ENCODE measurements at regions not wholly inside any gene's neighbourhood (a gene's known extent, or its start where the extent isn't known, plus 50 kb on each side); places are given as distances from the start of the nearest gene placed in this dataset.

GRCh38 chr14:65210118-65210821, 108.0 kb upstream of the MAX start:
- Histone ChIP-seq H3F3A (replicated peaks; ENCODE audit: low read depth) (no peaks in the 10 kb centered on the region), H3K27ac (ENCODE audit: low read depth) (no peak overlapping the region), H3K4me2 (no peak overlapping the region), H3K4me3 (no peak overlapping the region), H3K9me2 (ENCODE audit: insufficient read depth) (no peaks in the 10 kb centered on the region), H4K20me1 (replicated peaks; ENCODE audit: insufficient read depth) (no peaks in the 10 kb centered on the region), H3K79me2 (replicated peaks; ENCODE audit: insufficient read depth) (no peaks in the 10 kb centered on the region), H3K36me3 (ENCODE audit: insufficient read depth) (no peaks in the 10 kb centered on the region), H3K4me1 (ENCODE audit: insufficient read depth) (peaks cover 3% of the 10 kb centered on the region; the same call in 1 of the 2 replicates), H3K27me3 (ENCODE audit: insufficient read depth) (no peaks in the 10 kb centered on the region), H2AFZ (no peak overlapping the region)
- DNase-seq (ENCODE audit: low spot score) = no peak
- TF ChIP-seq POLR2AphosphoS5 (IDR thresholded peaks at IDR 0.05; ENCODE audit: low read depth) (no peak), STAT1 (IDR thresholded peaks at IDR 0.05; ENCODE audit: unreplicated experiment) (no peak), ZNF114 (CRISPR knock-in tag; IDR thresholded peaks at IDR 0.05) (no peak), JUNB (IDR thresholded peaks at IDR 0.05; ENCODE audit: unreplicated experiment) (no peak), ETS1 (IDR thresholded peaks at IDR 0.05) (no peak), CREB1 (CRISPR knock-in tag; IDR thresholded peaks at IDR 0.05; ENCODE audit: low read depth) (no peak), NANOG (IDR thresholded peaks at IDR 0.05; ENCODE audit: borderline replicate concordance) (no peak), CTCF (conservative IDR thresholded peaks at IDR 0.05; ENCODE audit: low read depth in 2 of 2) (no peak), EZH2phosphoT487 (IDR thresholded peaks at IDR 0.05; ENCODE audit: unreplicated experiment) (no peak), REST (IDR thresholded peaks at IDR 0.05; ENCODE audit: unreplicated experiment) (no peak)
- H3K4me3 Mint-ChIP-seq = no peak overlapping the region
- peaks cover 3% of the 10 kb centered on the region; the same call in 2 of the 3 replicates for H3K36me3 Mint-ChIP-seq (ENCODE audit: low read depth)
- no peak for ATAC-seq
- no peak overlapping the region for H3K27ac Mint-ChIP-seq
- H3K4me1 Mint-ChIP-seq = peaks cover 9% of the 10 kb centered on the region
- H3K27me3 Mint-ChIP-seq (ENCODE audit: insufficient read depth, low read depth, poor library complexity) = peaks cover 8% of the 10 kb centered on the region
- H3K9me3 Mint-ChIP-seq = peaks cover 4% of the 10 kb centered on the region; the same call in 1 of the 3 replicates

Measured in GM23338 (cell line).